ENCODE measurements at regions not wholly inside any gene's neighbourhood (a gene's known extent, or its start where the extent isn't known, plus 50 kb on each side); places are given as distances from the start of the nearest gene placed in this dataset.

DNA sequence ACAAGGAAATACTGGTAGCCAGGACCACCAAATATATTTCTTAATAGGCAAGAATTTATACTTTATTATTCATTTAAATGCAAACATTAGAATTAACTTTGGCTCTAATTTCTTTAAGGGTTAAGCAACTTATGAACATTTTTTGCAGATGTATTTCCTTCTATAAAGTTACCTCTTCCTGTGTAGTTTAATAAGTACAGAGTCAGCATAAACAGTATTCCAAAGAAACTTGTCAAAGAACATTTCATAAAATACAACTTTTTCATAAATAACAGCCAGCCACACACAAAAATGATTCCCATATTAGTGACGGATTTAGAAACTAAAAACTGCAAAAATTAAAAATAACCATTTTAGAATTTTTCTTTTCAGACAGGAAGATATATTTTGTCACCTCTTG lies 723.2 kb downstream of the KCNJ2 start:
- Histone ChIP-seq H4K91ac (ENCODE audit: insufficient read depth, low read depth, low read length) (no peak overlapping the region), H3K23ac (ENCODE audit: low read depth, low read length) (no peak overlapping the region), H3K4me3 (ENCODE audit: insufficient read depth, low read depth, low read length) (no peak overlapping the region), H3K9me1 (ENCODE audit: insufficient read depth, low read length) (0 out of 2 replicates have a peak, but pooled peaks cover 3% of the 10 kb centered on the region), H3K27ac (ENCODE audit: insufficient read depth, low read length) (no peak overlapping the region), H3K79me1 (ENCODE audit: low read depth in 1 of 2, low read length in 2 of 2) (no peaks in the 10 kb centered on the region), H4K5ac (ENCODE audit: low read depth, low read length) (no peak overlapping the region), H3K4ac (ENCODE audit: low read depth, low read length) (no peak overlapping the region), H3K27me3 (ENCODE audit: control insufficient read depth, insufficient read depth, low read length) (no peaks in the 10 kb centered on the region), H2AK9ac (replicated peaks; ENCODE audit: low read depth, low read length, poor library complexity) (no peak overlapping the region), H2BK15ac (ENCODE audit: low read depth, low read length) (no peak overlapping the region), H3K56ac (ENCODE audit: extremely low read depth, insufficient read depth, low read length) (no peak overlapping the region), H4K8ac (ENCODE audit: low read depth in 2 of 2, low read length in 2 of 2) (no peak overlapping the region), H3K9me3 (ENCODE audit: control insufficient read depth, insufficient read depth, low read length) (peaks cover 4% of the 10 kb centered on the region), H3K9ac (ENCODE audit: low read depth, low read length) (no peak overlapping the region), H3K14ac (replicated peaks; ENCODE audit: low read depth, low read length) (no peak overlapping the region), H2AK5ac (ENCODE audit: low read depth, low read length) (no peak overlapping the region), H3K4me1 (ENCODE audit: control insufficient read depth, insufficient read depth, low read length) (no peaks in the 10 kb centered on the region), H2BK20ac (ENCODE audit: low read depth, low read length) (no peak overlapping the region), H2BK5ac (ENCODE audit: low read depth, low read length, poor library complexity, severe bottlenecking) (no peak overlapping the region), H2AFZ (replicated peaks; ENCODE audit: low read length, poor library complexity) (no peak overlapping the region), H2BK120ac (ENCODE audit: low read depth, low read length) (no peak overlapping the region), H4K20me1 (ENCODE audit: insufficient read depth, low read length) (no peaks in the 10 kb centered on the region), H3K36me3 (ENCODE audit: control insufficient read depth, insufficient read depth, low read length) (no peaks in the 10 kb centered on the region), H3K18ac (ENCODE audit: low read depth, low read length) (no peak overlapping the region), H3K4me2 (ENCODE audit: low read depth, low read length) (no peak overlapping the region)
- no CpG with 5 or more reads among the region's 1 CpG for WGBS, 2 experiments (ENCODE audit: extremely low coverage in 2 of 2, insufficient read length in 1 of 2)
- dilution Hi-C loops (cut with HindIII; ENCODE audit: low sequenced_read_pairs, unreplicated experiment) (no loop called here), intact Hi-C loops (cut with micrococcal nuclease) (no loop called here), in situ Hi-C loops (cut with MboI; ENCODE audit: low sequenced_read_pairs) (no loop called here)
- POLR2A ChIA-PET (ENCODE audit: unreplicated experiment), result no interaction called here
- ATAC-seq (ENCODE audit: low read depth) (no peak), DNase-seq (no peak)
- no TSS peak for BruUV-seq (replicated peaks)
- CTCF ChIA-PET, result no interaction called here
- no peak for TF ChIP-seq CHD1 (IDR thresholded peaks at IDR 0.05; ENCODE audit: low read depth, low read length)
- TF ChIP-seq, protein P1, sequence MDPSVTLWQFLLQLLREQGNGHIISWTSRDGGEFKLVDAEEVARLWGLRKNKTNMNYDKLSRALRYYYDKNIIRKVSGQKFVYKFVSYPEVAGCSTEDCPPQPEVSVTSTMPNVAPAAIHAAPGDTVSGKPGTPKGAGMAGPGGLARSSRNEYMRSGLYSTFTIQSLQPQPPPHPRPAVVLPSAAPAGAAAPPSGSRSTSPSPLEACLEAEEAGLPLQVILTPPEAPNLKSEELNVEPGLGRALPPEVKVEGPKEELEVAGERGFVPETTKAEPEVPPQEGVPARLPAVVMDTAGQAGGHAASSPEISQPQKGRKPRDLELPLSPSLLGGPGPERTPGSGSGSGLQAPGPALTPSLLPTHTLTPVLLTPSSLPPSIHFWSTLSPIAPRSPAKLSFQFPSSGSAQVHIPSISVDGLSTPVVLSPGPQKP (IDR thresholded peaks at IDR 0.05; ENCODE audit: borderline replicate concordance, low read depth, low read length), result no peak
- TF ChIP-seq MAZ (IDR thresholded peaks at IDR 0.05; ENCODE audit: borderline replicate concordance, low read depth, low read length), result no peak
- TF ChIP-seq MAFK (IDR thresholded peaks at IDR 0.05; ENCODE audit: low read depth, low read length), result peak; percentile 65
- TF ChIP-seq BHLHE40 (IDR thresholded peaks at IDR 0.05; ENCODE audit: low read depth, low read length), result no peak
- no peak for TF ChIP-seq POLR2A (IDR thresholded peaks at IDR 0.05; ENCODE audit: low read depth, low read length)
- no peak for TF ChIP-seq CEBPB (IDR thresholded peaks at IDR 0.05; ENCODE audit: low read depth, low read length)
- TF ChIP-seq NFE2L2 (IDR thresholded peaks at IDR 0.05; ENCODE audit: low read depth, low read length), result no peak

Data from IMR-90 (cell line).